ENCODE measurements at regions not wholly inside any gene's neighbourhood (a gene's known extent, or its start where the extent isn't known, plus 50 kb on each side); places are given as distances from the start of the nearest gene placed in this dataset.

DNA sequence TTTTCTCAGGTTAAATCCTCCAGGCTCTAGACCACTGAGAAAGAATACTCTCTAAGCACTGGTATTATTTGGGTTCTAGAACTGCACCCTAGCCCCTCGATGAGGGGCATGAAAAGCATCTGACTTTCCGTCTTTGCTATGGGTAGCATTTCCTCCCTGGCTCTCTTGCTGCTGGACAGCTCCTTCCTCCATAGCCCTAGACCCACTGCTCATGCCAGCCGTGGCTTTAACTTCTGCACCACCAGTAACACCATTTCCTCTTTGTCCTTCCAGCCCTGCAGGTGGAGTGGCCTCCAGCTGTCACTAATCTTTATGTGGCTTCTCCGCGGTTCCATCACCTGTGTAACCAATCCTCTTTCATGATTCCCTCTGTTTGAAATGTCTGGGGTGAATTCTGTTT is 194.9 kb downstream of the SCP2D1 start:
- no peak for TF ChIP-seq POLR2A (IDR thresholded peaks at IDR 0.05)
- TF ChIP-seq, protein P1, sequence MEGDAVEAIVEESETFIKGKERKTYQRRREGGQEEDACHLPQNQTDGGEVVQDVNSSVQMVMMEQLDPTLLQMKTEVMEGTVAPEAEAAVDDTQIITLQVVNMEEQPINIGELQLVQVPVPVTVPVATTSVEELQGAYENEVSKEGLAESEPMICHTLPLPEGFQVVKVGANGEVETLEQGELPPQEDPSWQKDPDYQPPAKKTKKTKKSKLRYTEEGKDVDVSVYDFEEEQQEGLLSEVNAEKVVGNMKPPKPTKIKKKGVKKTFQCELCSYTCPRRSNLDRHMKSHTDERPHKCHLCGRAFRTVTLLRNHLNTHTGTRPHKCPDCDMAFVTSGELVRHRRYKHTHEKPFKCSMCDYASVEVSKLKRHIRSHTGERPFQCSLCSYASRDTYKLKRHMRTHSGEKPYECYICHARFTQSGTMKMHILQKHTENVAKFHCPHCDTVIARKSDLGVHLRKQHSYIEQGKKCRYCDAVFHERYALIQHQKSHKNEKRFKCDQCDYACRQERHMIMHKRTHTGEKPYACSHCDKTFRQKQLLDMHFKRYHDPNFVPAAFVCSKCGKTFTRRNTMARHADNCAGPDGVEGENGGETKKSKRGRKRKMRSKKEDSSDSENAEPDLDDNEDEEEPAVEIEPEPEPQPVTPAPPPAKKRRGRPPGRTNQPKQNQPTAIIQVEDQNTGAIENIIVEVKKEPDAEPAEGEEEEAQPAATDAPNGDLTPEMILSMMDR (IDR thresholded peaks at IDR 0.05): no peak
- TF ChIP-seq POLR2AphosphoS5 (IDR thresholded peaks at IDR 0.05): no peak
- TF ChIP-seq EP300 (IDR thresholded peaks at IDR 0.05): no peak
